ENCODE measurements at regions not wholly inside any gene's neighbourhood (a gene's known extent, or its start where the extent isn't known, plus 50 kb on each side); places are given as distances from the start of the nearest gene placed in this dataset.

GRCh38 chr4:171718069-171718468, 95.1 kb upstream of the GALNTL6 start:
- TF ChIP-seq CTCF (IDR thresholded peaks at IDR 0.05), result no peak
- no peak for TF ChIP-seq POLR2A (IDR thresholded peaks at IDR 0.05)
- TF ChIP-seq EP300 (IDR thresholded peaks at IDR 0.05), result no peak

Measured in gastroesophageal sphincter (tissue), 3 donors.